SK-N-SH treated with all-trans-retinoic acid at 6 μM for 48 hours (cell line): ENCODE measurements at regions not wholly inside any gene's neighbourhood (a gene's known extent, or its start where the extent isn't known, plus 50 kb on each side); places are given as distances from the start of the nearest gene placed in this dataset.

Experiments used
- ATAC-seq: fragments of 200-7000 bp; cut with Tn5 transposase; 3 replicates; pipeline ENCODE4 v1.9.1; 2020; ENCODE audit warnings: mild to moderate bottlenecking, moderate library complexity
- BACH2 ChIP-seq: fragments of 250-450 bp; sonication (Bioruptor Pico); IDR thresholded peaks from 2 replicates; pipeline ENCODE4 v1.9.0; 2021; ENCODE audit warnings: mild to moderate bottlenecking, borderline replicate concordance
- CREB5 ChIP-seq: fragments of 250-450 bp; sonication (Bioruptor Pico); IDR thresholded peaks from 2 replicates; pipeline ENCODE4 v1.5.1; 2020; ENCODE audit warnings: low read depth, mild to moderate bottlenecking, moderate library complexity
- CSDC2 ChIP-seq: fragments of 250-450 bp; sonication (Bioruptor Pico); IDR thresholded peaks from 2 replicates; pipeline ENCODE4 v1.5.0; 2020; ENCODE audit warnings: mild to moderate bottlenecking, moderate library complexity
- CSRNP3 ChIP-seq: fragments of 250-450 bp; sonication (Bioruptor Pico); IDR thresholded peaks from 2 replicates; pipeline ENCODE4 v1.5.1; 2021; ENCODE audit warnings: mild to moderate bottlenecking, moderate library complexity
- ESRRG ChIP-seq: fragments of 250-450 bp; sonication (Bioruptor Pico); IDR thresholded peaks from 2 replicates; pipeline ENCODE4 v1.6.1; 2021; ENCODE audit warnings: mild to moderate bottlenecking
- GLIS3 ChIP-seq: fragments of 250-450 bp; sonication (Bioruptor Pico); IDR thresholded peaks from 2 replicates; pipeline ENCODE4 v1.5.0; 2020; ENCODE audit warnings: mild to moderate bottlenecking, moderate library complexity
- ISL1 ChIP-seq: fragments of 250-450 bp; sonication (Bioruptor Pico); IDR thresholded peaks from 2 replicates; pipeline ENCODE4 v2.1.2; 2022; ENCODE audit warnings: mild to moderate bottlenecking, moderate library complexity
- PATZ1 ChIP-seq: fragments of 250-450 bp; sonication (Bioruptor Pico); IDR thresholded peaks from 2 replicates; pipeline ENCODE4 v1.8.0; 2020; ENCODE audit warnings: mild to moderate bottlenecking, moderate library complexity, borderline replicate concordance
- PPARA ChIP-seq: fragments of 250-450 bp; sonication (Bioruptor Pico); IDR thresholded peaks from 2 replicates; pipeline ENCODE4 v1.5.0; 2020; ENCODE audit warnings: mild to moderate bottlenecking, borderline replicate concordance
- TCF4 ChIP-seq: fragments of 250-450 bp; sonication (Bioruptor Pico); IDR thresholded peaks from 2 replicates; pipeline ENCODE4 v1.8.0; 2021; ENCODE audit warnings: mild to moderate bottlenecking, moderate library complexity, borderline replicate concordance
- TOX ChIP-seq: fragments of 250-450 bp; sonication (Bioruptor Pico); IDR thresholded peaks from 2 replicates; pipeline ENCODE4 v1.8.0; 2021; ENCODE audit warnings: mild to moderate bottlenecking, moderate library complexity, borderline replicate concordance
- ZFP30 ChIP-seq: fragments of 450-650 bp; formaldehyde crosslinking; IDR thresholded peaks from 2 replicates; pipeline ENCODE4 v1.5.0; 2022; ENCODE audit warnings: mild to moderate bottlenecking, moderate library complexity
- ZNF565 ChIP-seq: fragments of 450-650 bp; formaldehyde crosslinking; conservative IDR thresholded peaks from 2 replicates; pipeline ENCODE4 v1.5.0; 2020; ENCODE audit warnings: low read depth, mild to moderate bottlenecking, moderate library complexity
- ZNF70 ChIP-seq: fragments of 450-650 bp; formaldehyde crosslinking; IDR thresholded peaks from 2 replicates; pipeline ENCODE4 v1.5.0; 2020; ENCODE audit warnings: mild to moderate bottlenecking, moderate library complexity
- ZNF8 ChIP-seq: fragments of 450-650 bp; formaldehyde crosslinking; IDR thresholded peaks from 2 replicates; pipeline ENCODE4 v1.5.0; 2020; ENCODE audit warnings: mild to moderate bottlenecking, moderate library complexity
- TF ChIP-seq, protein P1 (sequence below): fragments of 250-450 bp; sonication (Bioruptor Pico); IDR thresholded peaks from 2 replicates; pipeline ENCODE4 v1.5.0; 2020; ENCODE audit warnings: mild to moderate bottlenecking, moderate library complexity
- TF ChIP-seq, protein P2 (sequence below): fragments of 250-450 bp; sonication (Bioruptor Pico); IDR thresholded peaks from 2 replicates; pipeline ENCODE4 v1.8.0; 2021; ENCODE audit warnings: low read depth, mild to moderate bottlenecking, moderate library complexity, borderline replicate concordance

DNA sequence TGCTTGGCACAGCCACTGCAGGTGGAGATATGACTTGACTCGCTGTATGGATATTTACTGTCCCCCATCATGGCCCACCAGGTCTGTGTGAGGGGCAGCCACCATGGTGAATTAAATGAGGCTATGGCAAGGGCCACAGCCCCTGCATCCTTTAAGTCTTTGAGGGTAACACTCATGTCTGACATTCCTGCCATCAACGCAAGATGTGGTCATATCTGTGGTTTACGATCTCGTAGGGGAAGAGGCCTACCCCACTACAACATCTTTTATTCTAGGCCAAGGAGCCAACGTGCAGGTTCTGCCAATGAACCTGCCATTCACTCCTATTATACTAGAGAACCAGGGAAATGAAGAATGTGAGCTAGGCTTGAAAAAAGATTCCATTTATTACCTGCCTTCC, 381.6 kb upstream of the ID2 start:
- TF ChIP-seq, protein P1, sequence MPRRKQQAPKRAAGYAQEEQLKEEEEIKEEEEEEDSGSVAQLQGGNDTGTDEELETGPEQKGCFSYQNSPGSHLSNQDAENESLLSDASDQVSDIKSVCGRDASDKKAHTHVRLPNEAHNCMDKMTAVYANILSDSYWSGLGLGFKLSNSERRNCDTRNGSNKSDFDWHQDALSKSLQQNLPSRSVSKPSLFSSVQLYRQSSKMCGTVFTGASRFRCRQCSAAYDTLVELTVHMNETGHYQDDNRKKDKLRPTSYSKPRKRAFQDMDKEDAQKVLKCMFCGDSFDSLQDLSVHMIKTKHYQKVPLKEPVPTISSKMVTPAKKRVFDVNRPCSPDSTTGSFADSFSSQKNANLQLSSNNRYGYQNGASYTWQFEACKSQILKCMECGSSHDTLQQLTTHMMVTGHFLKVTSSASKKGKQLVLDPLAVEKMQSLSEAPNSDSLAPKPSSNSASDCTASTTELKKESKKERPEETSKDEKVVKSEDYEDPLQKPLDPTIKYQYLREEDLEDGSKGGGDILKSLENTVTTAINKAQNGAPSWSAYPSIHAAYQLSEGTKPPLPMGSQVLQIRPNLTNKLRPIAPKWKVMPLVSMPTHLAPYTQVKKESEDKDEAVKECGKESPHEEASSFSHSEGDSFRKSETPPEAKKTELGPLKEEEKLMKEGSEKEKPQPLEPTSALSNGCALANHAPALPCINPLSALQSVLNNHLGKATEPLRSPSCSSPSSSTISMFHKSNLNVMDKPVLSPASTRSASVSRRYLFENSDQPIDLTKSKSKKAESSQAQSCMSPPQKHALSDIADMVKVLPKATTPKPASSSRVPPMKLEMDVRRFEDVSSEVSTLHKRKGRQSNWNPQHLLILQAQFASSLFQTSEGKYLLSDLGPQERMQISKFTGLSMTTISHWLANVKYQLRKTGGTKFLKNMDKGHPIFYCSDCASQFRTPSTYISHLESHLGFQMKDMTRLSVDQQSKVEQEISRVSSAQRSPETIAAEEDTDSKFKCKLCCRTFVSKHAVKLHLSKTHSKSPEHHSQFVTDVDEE (CRISPR knock-in tag) = no peak
- TF ChIP-seq BACH2 = no peak
- TF ChIP-seq PPARA (CRISPR knock-in tag) = no peak
- no peak for TF ChIP-seq GLIS3 (CRISPR knock-in tag)
- no peak for TF ChIP-seq CSDC2 (CRISPR knock-in tag)
- TF ChIP-seq ZFP30 (CRISPR knock-in tag) = no peak
- TF ChIP-seq CREB5 (CRISPR knock-in tag) = no peak
- no peak for TF ChIP-seq CSRNP3 (CRISPR knock-in tag)
- TF ChIP-seq, protein P2, sequence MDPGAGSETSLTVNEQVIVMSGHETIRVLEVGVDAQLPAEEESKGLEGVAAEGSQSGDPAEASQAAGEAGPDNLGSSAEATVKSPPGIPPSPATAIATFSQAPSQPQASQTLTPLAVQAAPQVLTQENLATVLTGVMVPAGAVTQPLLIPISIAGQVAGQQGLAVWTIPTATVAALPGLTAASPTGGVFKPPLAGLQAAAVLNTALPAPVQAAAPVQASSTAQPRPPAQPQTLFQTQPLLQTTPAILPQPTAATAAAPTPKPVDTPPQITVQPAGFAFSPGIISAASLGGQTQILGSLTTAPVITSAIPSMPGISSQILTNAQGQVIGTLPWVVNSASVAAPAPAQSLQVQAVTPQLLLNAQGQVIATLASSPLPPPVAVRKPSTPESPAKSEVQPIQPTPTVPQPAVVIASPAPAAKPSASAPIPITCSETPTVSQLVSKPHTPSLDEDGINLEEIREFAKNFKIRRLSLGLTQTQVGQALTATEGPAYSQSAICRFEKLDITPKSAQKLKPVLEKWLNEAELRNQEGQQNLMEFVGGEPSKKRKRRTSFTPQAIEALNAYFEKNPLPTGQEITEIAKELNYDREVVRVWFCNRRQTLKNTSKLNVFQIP (CRISPR knock-in tag) = no peak
- TF ChIP-seq ZNF70 (CRISPR knock-in tag) = no peak

DNA sequence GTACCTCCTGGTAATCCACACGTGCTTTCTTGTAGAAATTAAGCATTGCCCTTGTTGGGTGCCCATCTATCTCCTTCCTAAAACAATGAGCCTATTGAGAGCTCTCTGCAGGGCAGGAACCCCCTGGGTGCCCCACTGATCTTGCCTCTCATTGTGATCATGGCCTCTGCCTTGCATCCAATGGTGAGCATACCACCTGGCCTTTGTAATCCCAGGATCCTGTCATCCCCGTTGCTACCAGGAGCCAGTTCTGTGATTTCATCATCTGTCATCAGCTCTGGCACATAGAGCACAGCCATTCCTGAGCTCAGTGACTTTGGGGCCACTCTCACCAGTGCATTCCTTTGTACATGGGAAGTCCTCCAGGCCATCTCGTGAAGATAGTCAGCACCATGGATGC, 381.0 kb upstream of the ID2 start:
- no peak for ATAC-seq
- TF ChIP-seq ISL1 (no peak), BACH2 (no peak), PPARA (CRISPR knock-in tag) (no peak), ESRRG (CRISPR knock-in tag) (no peak)
- TF ChIP-seq, protein P1 (CRISPR knock-in tag) = no peak

More for the DNA sequence above, 381.6 kb upstream of the ID2 start:
- ATAC-seq = no peak

DNA sequence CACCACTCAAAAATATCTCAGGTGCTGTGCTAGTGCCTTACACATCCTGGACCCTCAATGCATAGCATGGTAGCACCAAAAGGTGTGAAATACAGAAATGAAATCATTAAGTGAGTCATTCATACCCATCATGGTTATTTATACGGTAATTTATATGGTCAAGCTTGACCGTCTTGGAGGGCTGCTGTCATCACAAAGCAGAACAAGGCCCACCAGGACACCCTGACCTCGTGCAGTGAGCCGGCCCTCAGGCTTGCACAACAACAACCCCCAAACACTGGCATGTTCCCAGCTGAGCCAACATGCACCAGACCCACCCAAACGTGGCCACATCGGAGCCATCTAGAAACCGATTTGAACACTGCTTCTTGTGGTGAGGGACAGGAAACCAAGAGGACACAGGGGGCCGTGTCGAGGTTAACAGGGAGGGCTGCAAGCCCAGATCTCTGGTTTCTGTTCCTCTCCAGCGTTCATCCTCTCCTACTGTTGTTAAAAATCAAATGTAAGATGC, 378.5 kb upstream of the ID2 start:
- ATAC-seq = no peak
- TF ChIP-seq TCF4 (CRISPR knock-in tag) (no peak), ZNF8 (CRISPR knock-in tag) (no peak), PPARA (CRISPR knock-in tag) (no peak), TOX (CRISPR knock-in tag) (no peak), ISL1 (no peak), ZNF565 (CRISPR knock-in tag) (no peak), CSRNP3 (CRISPR knock-in tag) (no peak), ESRRG (CRISPR knock-in tag) (no peak), PATZ1 (CRISPR knock-in tag) (no peak)
- TF ChIP-seq, protein P1 (CRISPR knock-in tag) = no peak
- TF ChIP-seq, protein P2 (CRISPR knock-in tag) = no peak
